Neural progenitor cell (in vitro differentiated cells): ENCODE measurements at regions not wholly inside any gene's neighbourhood (a gene's known extent, or its start where the extent isn't known, plus 50 kb on each side); places are given as distances from the start of the nearest gene placed in this dataset.

ENCODE experiments used
- DNase-seq: peaks from one replicate; pipeline ENCODE4 v3.0.0-alpha.2; 2016; ENCODE audit warnings: low spot score
- H2AFZ ChIP-seq: fragments of 200-600 bp; sonication (generic); replicated peaks from 2 replicates; pipeline ENCODE4 v1.6.1; 2016; ENCODE audit warnings: antibody characterized with exemption
- H3F3A ChIP-seq: fragments of 200-600 bp; sonication (generic); 2 replicates; pipeline ENCODE4 v1.6.1; 2016; ENCODE audit warnings: antibody characterized with exemption, low read depth
- H3K27ac ChIP-seq: fragments of 200-600 bp; sonication (generic); 2 replicates; pipeline ENCODE4 v1.5.1; 2016; ENCODE audit warnings: mild to moderate bottlenecking
- H3K27me3 ChIP-seq: fragments of 200-600 bp; sonication (generic); 2 replicates; pipeline ENCODE4 v1.6.1; 2016; ENCODE audit warnings: mild to moderate bottlenecking, moderate library complexity
- H3K36me3 ChIP-seq: fragments of 200-600 bp; sonication (generic); 2 replicates; pipeline ENCODE4 v1.5.1; 2016
- H3K4me1 ChIP-seq: fragments of 200-600 bp; sonication (generic); 2 replicates; pipeline ENCODE4 v1.6.1; 2016; ENCODE audit warnings: mixed run types
- H3K4me2 ChIP-seq: fragments of 200-600 bp; sonication (generic); 2 replicates; pipeline ENCODE4 v1.6.1; 2016
- H3K4me3 ChIP-seq: fragments of 200-600 bp; sonication (generic); 2 replicates; pipeline ENCODE4 v1.5.1; 2016
- H3K79me2 ChIP-seq: fragments of 200-600 bp; sonication (generic); 2 replicates; pipeline ENCODE4 v1.6.1; 2016; ENCODE audit warnings: low read depth
- H3K9ac ChIP-seq: fragments of 200-600 bp; sonication (generic); 2 replicates; pipeline ENCODE4 v1.6.1; 2016
- H3K9me3 ChIP-seq: fragments of 200-600 bp; sonication (generic); 2 replicates; pipeline ENCODE4 v1.5.1; 2016; ENCODE audit warnings: low read depth
- H4K20me1 ChIP-seq: fragments of 200-600 bp; sonication (generic); 2 replicates; pipeline ENCODE4 v1.6.1; 2016; ENCODE audit warnings: low read depth
- H3K27ac Mint-ChIP-seq: 3 replicates; pipeline ENCODE4 v1.8.0; 2021; ENCODE audit warnings: mixed read lengths
- H3K27me3 Mint-ChIP-seq: 2 replicates; pipeline ENCODE4 v1.8.0; 2022; ENCODE audit warnings: low read depth, mild to moderate bottlenecking, inconsistent platforms, moderate library complexity, mixed read lengths; ENCODE audit not compliant: insufficient read depth
- H3K36me3 Mint-ChIP-seq: 3 replicates; pipeline ENCODE4 v1.8.0; 2021; ENCODE audit warnings: mixed read lengths
- H3K4me1 Mint-ChIP-seq: 3 replicates; pipeline ENCODE4 v1.8.0; 2021; ENCODE audit warnings: mixed read lengths
- H3K4me3 Mint-ChIP-seq: 3 replicates; pipeline ENCODE4 v1.8.0; 2021; ENCODE audit warnings: mild to moderate bottlenecking, moderate library complexity, mixed read lengths
- H3K9me3 Mint-ChIP-seq: 3 replicates; pipeline ENCODE4 v1.8.0; 2020; ENCODE audit warnings: mixed read lengths
- EZH2 ChIP-seq: fragments of 200-600 bp; sonication (generic); IDR thresholded peaks from 2 replicates; pipeline ENCODE4 v1.6.1; 2017; ENCODE audit warnings: antibody characterized with exemption, mild to moderate bottlenecking, moderate library complexity
- EZH2phosphoT487 ChIP-seq: fragments of 200-600 bp; sonication (generic); IDR thresholded peaks from 2 replicates; pipeline ENCODE4 v1.6.1; 2017; ENCODE audit warnings: antibody characterized with exemption
- TF ChIP-seq, protein P1 (sequence below): fragments of 200-600 bp; sonication (generic); IDR thresholded peaks from 2 replicates; pipeline ENCODE4 v1.5.1; 2017; ENCODE audit warnings: antibody characterized with exemption, mild to moderate bottlenecking

DNA sequence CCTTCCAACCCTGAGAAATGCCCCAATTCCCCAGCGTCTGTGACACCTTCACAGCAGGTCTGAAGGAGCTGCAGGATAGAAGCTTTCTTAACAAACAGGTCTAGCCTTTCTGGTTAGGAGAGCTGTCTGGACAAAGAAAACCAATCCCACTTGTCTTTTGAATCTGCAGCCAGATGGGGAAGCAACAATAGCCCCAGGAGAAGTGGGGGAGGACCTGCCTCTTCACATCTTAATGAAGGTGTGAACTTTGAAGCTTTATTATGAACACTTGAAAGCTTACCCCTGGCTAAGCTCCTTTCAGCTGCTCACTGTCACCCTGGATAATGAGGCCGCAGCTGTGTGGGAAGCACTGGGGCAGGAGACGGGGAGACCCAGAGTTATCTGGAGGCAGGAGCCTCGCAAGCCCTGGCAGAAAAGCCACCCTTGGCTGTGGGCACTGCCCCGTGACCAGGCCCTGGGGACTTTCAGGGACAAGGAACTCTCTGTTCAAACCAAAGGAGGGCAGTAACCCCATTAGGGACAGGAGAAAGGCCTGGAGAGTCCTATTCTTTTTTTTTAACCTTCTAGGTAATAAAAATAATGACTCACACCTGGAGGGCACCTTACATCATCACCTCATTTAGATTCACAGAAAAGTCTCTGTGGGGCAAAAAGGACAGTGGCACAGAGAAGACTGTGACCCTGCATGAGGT is 151.8 kb upstream of the RAD23B start:
- Histone ChIP-seq H3K36me3 (no peaks in the 10 kb centered on the region), H3K9me3 (no peaks in the 10 kb centered on the region), H3K9ac (no peak overlapping the region), H3K4me3 (no peak overlapping the region), H3F3A (peaks cover 29% of the 10 kb centered on the region), H3K4me1 (peaks cover 38% of the 10 kb centered on the region), H3K27ac (peak overlapping the region; percentile 65), H3K79me2 (no peaks in the 10 kb centered on the region), H2AFZ (no peak overlapping the region), H3K4me2 (peak overlapping the region; percentile 37), H3K27me3 (no peaks in the 10 kb centered on the region), H4K20me1 (no peaks in the 10 kb centered on the region)
- H3K4me1 Mint-ChIP-seq: peaks cover 27% of the 10 kb centered on the region
- H3K4me3 Mint-ChIP-seq: no peak overlapping the region
- no peaks in the 10 kb centered on the region for H3K36me3 Mint-ChIP-seq
- TF ChIP-seq, protein P1, sequence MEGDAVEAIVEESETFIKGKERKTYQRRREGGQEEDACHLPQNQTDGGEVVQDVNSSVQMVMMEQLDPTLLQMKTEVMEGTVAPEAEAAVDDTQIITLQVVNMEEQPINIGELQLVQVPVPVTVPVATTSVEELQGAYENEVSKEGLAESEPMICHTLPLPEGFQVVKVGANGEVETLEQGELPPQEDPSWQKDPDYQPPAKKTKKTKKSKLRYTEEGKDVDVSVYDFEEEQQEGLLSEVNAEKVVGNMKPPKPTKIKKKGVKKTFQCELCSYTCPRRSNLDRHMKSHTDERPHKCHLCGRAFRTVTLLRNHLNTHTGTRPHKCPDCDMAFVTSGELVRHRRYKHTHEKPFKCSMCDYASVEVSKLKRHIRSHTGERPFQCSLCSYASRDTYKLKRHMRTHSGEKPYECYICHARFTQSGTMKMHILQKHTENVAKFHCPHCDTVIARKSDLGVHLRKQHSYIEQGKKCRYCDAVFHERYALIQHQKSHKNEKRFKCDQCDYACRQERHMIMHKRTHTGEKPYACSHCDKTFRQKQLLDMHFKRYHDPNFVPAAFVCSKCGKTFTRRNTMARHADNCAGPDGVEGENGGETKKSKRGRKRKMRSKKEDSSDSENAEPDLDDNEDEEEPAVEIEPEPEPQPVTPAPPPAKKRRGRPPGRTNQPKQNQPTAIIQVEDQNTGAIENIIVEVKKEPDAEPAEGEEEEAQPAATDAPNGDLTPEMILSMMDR: no peak
- TF ChIP-seq EZH2phosphoT487 (no peak), EZH2 (no peak)
- peak overlapping the region; percentile 92 for H3K27ac Mint-ChIP-seq
- no peaks in the 10 kb centered on the region for H3K9me3 Mint-ChIP-seq
- DNase-seq: peak; percentile 71
- peaks cover 2% of the 10 kb centered on the region for H3K27me3 Mint-ChIP-seq

DNA sequence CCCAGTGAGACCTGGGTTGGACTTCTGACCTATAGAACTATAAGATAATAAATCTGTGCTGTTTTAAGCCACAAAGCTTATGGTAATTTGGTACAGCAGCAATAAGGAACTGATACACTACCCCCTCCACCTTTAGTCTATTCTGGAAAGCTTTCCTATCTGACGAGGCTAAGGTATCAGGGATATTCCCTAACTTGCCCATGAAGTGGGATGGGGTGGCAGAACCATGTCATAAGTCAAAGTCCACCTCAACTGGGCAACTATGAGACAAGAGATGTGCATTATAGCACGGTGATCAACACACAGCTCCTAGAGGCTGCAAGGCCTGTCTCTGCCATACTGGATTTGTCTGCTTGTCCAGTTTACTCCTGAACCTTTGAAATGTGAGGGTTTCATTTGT is 146.8 kb upstream of the RAD23B start:
- no peaks in the 10 kb centered on the region for H3K9me3 Mint-ChIP-seq
- Histone ChIP-seq H2AFZ (no peak overlapping the region), H3K4me3 (no peak overlapping the region), H3K79me2 (no peaks in the 10 kb centered on the region), H3K4me1 (peaks cover 20% of the 10 kb centered on the region), H3K27ac (no peak overlapping the region), H3F3A (peaks cover 12% of the 10 kb centered on the region), H3K9ac (no peak overlapping the region), H3K36me3 (no peaks in the 10 kb centered on the region), H4K20me1 (no peaks in the 10 kb centered on the region), H3K4me2 (no peak overlapping the region), H3K27me3 (no peaks in the 10 kb centered on the region), H3K9me3 (no peaks in the 10 kb centered on the region)
- no peaks in the 10 kb centered on the region for H3K36me3 Mint-ChIP-seq
- peaks cover 12% of the 10 kb centered on the region for H3K27me3 Mint-ChIP-seq
- H3K27ac Mint-ChIP-seq: no peak overlapping the region
- peaks cover 10% of the 10 kb centered on the region for H3K4me1 Mint-ChIP-seq
- TF ChIP-seq EZH2 (no peak), EZH2phosphoT487 (no peak)
- TF ChIP-seq, protein P1: no peak
- DNase-seq: no peak
- H3K4me3 Mint-ChIP-seq: no peak overlapping the region

DNA sequence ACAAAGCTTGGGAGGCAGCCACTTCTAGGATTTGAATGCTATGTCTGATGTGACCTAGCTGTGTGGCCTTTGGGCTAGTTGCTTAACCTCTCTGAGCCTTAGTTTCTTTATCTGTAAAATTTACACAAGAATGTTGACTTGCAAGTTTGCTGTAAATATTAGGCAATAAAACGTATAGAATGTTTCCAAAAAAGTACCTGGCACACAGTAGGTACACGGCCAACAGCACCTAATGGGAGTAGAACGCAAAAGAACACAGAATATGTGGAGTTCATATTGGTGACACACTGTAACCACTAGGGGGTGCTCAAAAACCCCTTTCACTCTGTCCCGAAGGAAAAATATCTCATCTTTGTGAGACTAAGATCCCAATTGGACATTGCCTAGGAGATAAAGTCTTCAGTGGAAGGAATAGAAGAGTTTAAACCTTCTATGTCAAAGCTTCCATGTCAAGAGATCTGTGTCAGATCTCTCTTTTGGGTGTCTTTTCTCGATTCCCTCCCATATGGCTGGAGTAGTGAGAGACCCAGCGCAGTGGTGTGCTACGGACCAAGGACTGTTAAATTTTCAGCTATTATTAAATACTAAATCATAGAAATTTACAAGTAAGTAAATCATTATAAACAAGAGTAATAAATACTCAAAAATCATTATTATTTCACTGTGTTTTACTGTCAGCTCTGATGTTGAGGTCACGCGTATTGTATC is 145.4 kb upstream of the RAD23B start:
- no peaks in the 10 kb centered on the region for H3K79me2 ChIP-seq
- H3K9ac ChIP-seq: no peak overlapping the region
- H3K27me3 ChIP-seq: no peaks in the 10 kb centered on the region
- Mint-ChIP-seq H3K36me3 (no peaks in the 10 kb centered on the region), H3K9me3 (no peaks in the 10 kb centered on the region), H3K27me3 (peaks cover 12% of the 10 kb centered on the region), H3K4me1 (peaks cover 3% of the 10 kb centered on the region), H3K27ac (no peak overlapping the region), H3K4me3 (no peak overlapping the region)
- no peak overlapping the region for H3K4me3 ChIP-seq
- no peak overlapping the region for H3K4me2 ChIP-seq
- H3K4me1 ChIP-seq: peaks cover 9% of the 10 kb centered on the region
- no peaks in the 10 kb centered on the region for H3F3A ChIP-seq
- H2AFZ ChIP-seq: no peak overlapping the region
- no peaks in the 10 kb centered on the region for H3K36me3 ChIP-seq
- H4K20me1 ChIP-seq: no peaks in the 10 kb centered on the region
- TF ChIP-seq EZH2phosphoT487 (no peak), EZH2 (no peak)
- TF ChIP-seq, protein P1: peak; percentile 78
- no peaks in the 10 kb centered on the region for H3K9me3 ChIP-seq
- no peak overlapping the region for H3K27ac ChIP-seq
- DNase-seq: peak; percentile 56
